ENCODE measurements at regions not wholly inside any gene's neighbourhood (a gene's known extent, or its start where the extent isn't known, plus 50 kb on each side); places are given as distances from the start of the nearest gene placed in this dataset.
A peak's percentile ranks its signal among the peaks of the same experiment; 100 is the strongest.
"Not testable (repeated sequence)": the region's sequence is repeated elsewhere in the genome, so short reads cannot be mapped to it uniquely, and the experiment has no call there.

DNA sequence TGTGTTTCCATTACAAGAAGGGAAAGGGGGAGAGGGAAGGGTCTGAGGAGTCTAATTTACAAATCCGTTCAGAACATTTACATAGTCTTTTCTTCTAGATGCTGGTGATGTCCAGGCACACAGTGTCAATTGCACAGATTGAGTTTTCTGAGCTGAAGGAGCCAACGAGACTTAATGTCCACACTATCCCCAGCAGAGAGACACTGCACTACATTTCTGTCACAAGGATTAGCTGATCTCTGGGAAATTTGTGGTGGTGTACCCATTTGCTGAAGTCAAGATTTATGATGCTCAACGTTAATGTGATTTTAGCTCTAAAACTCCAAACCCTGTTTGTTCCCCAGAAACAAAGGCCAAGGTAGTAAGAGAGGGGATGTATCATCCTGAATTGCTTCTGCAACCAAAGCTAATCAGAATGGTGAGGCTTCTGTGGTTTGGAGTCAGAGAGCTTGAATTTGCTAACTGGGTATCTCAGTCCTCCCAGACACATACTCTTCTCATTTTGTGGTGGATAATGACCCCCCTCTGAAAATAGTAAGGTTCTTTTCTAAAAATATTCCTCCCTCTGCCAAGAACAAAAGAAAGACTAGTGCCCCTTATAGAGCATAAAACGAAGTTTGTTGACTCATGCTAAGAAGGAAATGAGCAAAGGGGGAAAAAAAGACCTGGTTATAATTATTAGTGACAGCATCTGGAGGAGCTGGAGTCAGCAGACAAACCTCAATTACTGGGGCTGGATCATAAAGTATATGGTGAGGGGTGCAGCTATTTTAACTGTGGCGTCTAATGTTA, 416.9 kb downstream of the PSAT1 start:
- H3K4me1 ChIP-seq (ENCODE audit: insufficient read depth, low read length), result peaks cover 17% of the 10 kb centered on the region
- H3K27ac ChIP-seq (ENCODE audit: low read depth, low read length), result peak overlapping the region; percentile 60
- no peaks in the 10 kb centered on the region for H3K36me3 Mint-ChIP-seq (ENCODE audit: low read depth, unreplicated experiment)
- TF ChIP-seq, protein P1, sequence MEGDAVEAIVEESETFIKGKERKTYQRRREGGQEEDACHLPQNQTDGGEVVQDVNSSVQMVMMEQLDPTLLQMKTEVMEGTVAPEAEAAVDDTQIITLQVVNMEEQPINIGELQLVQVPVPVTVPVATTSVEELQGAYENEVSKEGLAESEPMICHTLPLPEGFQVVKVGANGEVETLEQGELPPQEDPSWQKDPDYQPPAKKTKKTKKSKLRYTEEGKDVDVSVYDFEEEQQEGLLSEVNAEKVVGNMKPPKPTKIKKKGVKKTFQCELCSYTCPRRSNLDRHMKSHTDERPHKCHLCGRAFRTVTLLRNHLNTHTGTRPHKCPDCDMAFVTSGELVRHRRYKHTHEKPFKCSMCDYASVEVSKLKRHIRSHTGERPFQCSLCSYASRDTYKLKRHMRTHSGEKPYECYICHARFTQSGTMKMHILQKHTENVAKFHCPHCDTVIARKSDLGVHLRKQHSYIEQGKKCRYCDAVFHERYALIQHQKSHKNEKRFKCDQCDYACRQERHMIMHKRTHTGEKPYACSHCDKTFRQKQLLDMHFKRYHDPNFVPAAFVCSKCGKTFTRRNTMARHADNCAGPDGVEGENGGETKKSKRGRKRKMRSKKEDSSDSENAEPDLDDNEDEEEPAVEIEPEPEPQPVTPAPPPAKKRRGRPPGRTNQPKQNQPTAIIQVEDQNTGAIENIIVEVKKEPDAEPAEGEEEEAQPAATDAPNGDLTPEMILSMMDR (IDR thresholded peaks at IDR 0.05; ENCODE audit: insufficient read depth, low read depth, low read length), result no peak
- TF ChIP-seq EZH2 (IDR thresholded peaks at IDR 0.05; ENCODE audit: insufficient read depth, low read length), result no peak
- H3K36me3 ChIP-seq (ENCODE audit: insufficient read depth, low read length), result no peaks in the 10 kb centered on the region
- DNase-seq (ENCODE audit: low read depth) (peak; percentile 85), FAIRE-seq (peak; percentile 94)
- H3K9me3 Mint-ChIP-seq (ENCODE audit: unreplicated experiment), result no peaks in the 10 kb centered on the region
- H3K27me3 ChIP-seq (ENCODE audit: insufficient read depth, low read length), result no peaks in the 10 kb centered on the region
- H4K20me1 ChIP-seq (ENCODE audit: insufficient read depth, low read length), result no peaks in the 10 kb centered on the region
- no peaks in the 10 kb centered on the region for H3K9me3 ChIP-seq (ENCODE audit: insufficient read depth, low read depth, low read length)
- H3K4me1 Mint-ChIP-seq (ENCODE audit: low read depth, unreplicated experiment), result peaks cover 16% of the 10 kb centered on the region
- no peak overlapping the region for H3K4me3 Mint-ChIP-seq (ENCODE audit: unreplicated experiment)
- H2AFZ ChIP-seq (ENCODE audit: low read depth, low read length), result peak overlapping the region; percentile 4
- peak overlapping the region; percentile 16 for H3K9ac ChIP-seq (ENCODE audit: low read length)
- peak overlapping the region; percentile 67 for H3K27ac Mint-ChIP-seq (ENCODE audit: unreplicated experiment)
- no peak overlapping the region for H3K4me3 ChIP-seq (ENCODE audit: insufficient read depth, low read depth, low read length)
- no peaks in the 10 kb centered on the region for H3K27me3 Mint-ChIP-seq (ENCODE audit: low read depth, unreplicated experiment)
- no peaks in the 10 kb centered on the region for H3K79me2 ChIP-seq (ENCODE audit: insufficient read depth, low read length)
- H3K4me2 ChIP-seq (ENCODE audit: low read length), result peak overlapping the region; percentile 57

DNA sequence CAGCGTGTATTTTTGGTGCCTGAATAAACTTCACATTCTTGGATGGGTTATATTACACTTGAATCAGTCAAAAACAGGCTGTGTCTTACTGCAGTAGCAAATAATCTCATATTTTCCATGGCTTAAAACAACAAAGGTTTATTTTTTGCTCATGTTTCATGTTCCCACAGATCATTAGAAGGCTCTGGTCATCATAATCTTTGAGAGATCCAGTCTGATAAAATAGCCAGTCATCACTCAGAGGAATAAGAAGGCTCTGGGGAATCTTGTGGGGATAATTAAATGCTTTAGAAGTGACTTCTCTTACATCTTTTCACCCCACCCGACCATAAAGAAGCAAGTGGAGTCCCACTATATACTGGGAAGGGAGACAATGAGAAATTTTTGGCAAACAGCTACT, 417.7 kb downstream of the PSAT1 start:
- H3K4me3 ChIP-seq (ENCODE audit: insufficient read depth, low read depth, low read length), result no peak overlapping the region
- H2AFZ ChIP-seq (ENCODE audit: low read depth, low read length), result no peak overlapping the region
- Mint-ChIP-seq H3K27ac (ENCODE audit: unreplicated experiment) (peak overlapping the region; percentile 14), H3K36me3 (ENCODE audit: low read depth, unreplicated experiment) (no peaks in the 10 kb centered on the region), H3K4me1 (ENCODE audit: low read depth, unreplicated experiment) (peaks cover 16% of the 10 kb centered on the region), H3K27me3 (ENCODE audit: low read depth, unreplicated experiment) (no peaks in the 10 kb centered on the region), H3K4me3 (ENCODE audit: unreplicated experiment) (no peak overlapping the region), H3K9me3 (ENCODE audit: unreplicated experiment) (no peaks in the 10 kb centered on the region)
- no peaks in the 10 kb centered on the region for H3K79me2 ChIP-seq (ENCODE audit: insufficient read depth, low read length)
- no peak for TF ChIP-seq EZH2 (IDR thresholded peaks at IDR 0.05; ENCODE audit: insufficient read depth, low read length)
- TF ChIP-seq, protein P1 (IDR thresholded peaks at IDR 0.05; ENCODE audit: insufficient read depth, low read depth, low read length), result no peak
- H3K27ac ChIP-seq (ENCODE audit: low read depth, low read length), result peak overlapping the region; percentile 60
- H3K9ac ChIP-seq (ENCODE audit: low read length), result peak overlapping the region; percentile 16
- H3K4me1 ChIP-seq (ENCODE audit: insufficient read depth, low read length), result peaks cover 17% of the 10 kb centered on the region
- H3K9me3 ChIP-seq (ENCODE audit: insufficient read depth, low read depth, low read length), result no peaks in the 10 kb centered on the region
- DNase-seq (ENCODE audit: low read depth) (peak; percentile 56), FAIRE-seq (peak; percentile 83)
- H3K4me2 ChIP-seq (ENCODE audit: low read length), result peak overlapping the region; percentile 57
- H3K36me3 ChIP-seq (ENCODE audit: insufficient read depth, low read length), result no peaks in the 10 kb centered on the region
- H4K20me1 ChIP-seq (ENCODE audit: insufficient read depth, low read length), result no peaks in the 10 kb centered on the region
- no peaks in the 10 kb centered on the region for H3K27me3 ChIP-seq (ENCODE audit: insufficient read depth, low read length)

DNA sequence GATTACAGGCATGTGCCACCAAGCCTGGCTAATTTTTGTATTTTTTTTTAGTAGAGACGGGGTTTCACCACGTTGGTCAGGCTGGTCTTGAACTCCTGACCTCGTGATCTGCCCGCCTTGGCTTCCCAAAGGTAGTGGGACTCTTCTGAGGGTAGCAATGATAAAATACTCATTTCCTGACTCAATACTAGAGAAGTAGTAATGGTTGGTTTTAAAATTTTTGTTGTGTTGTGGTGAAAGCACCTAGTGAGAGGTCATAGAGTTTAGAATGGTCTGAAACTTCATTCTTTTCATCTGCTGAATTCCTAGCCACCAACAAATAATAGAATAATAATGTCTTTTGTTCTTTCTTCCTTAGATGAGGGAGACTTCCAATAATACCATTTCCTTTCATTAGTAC, 422.1 kb downstream of the PSAT1 start:
- DNase-seq (ENCODE audit: low read depth); H4K20me1 ChIP-seq (ENCODE audit: insufficient read depth, low read length); FAIRE-seq; H3K27me3 ChIP-seq (ENCODE audit: insufficient read depth, low read length); H3K9ac ChIP-seq (ENCODE audit: low read length); H3K9me3 Mint-ChIP-seq (ENCODE audit: unreplicated experiment); H3K36me3 ChIP-seq (ENCODE audit: insufficient read depth, low read length); H3K79me2 ChIP-seq (ENCODE audit: insufficient read depth, low read length); H3K36me3 Mint-ChIP-seq (ENCODE audit: low read depth, unreplicated experiment); H3K27me3 Mint-ChIP-seq (ENCODE audit: low read depth, unreplicated experiment); H2AFZ ChIP-seq (ENCODE audit: low read depth, low read length); H3K4me3 Mint-ChIP-seq (ENCODE audit: unreplicated experiment); H3K9me3 ChIP-seq (ENCODE audit: insufficient read depth, low read depth, low read length); H3K4me2 ChIP-seq (ENCODE audit: low read length); H3K27ac Mint-ChIP-seq (ENCODE audit: unreplicated experiment); H3K4me3 ChIP-seq (ENCODE audit: insufficient read depth, low read depth, low read length); H3K27ac ChIP-seq (ENCODE audit: low read depth, low read length): not testable (repeated sequence)
- peaks cover 11% of the 10 kb centered on the region for H3K4me1 Mint-ChIP-seq (ENCODE audit: low read depth, unreplicated experiment)
- H3K4me1 ChIP-seq (ENCODE audit: insufficient read depth, low read length), result peaks cover 11% of the 10 kb centered on the region

Data from astrocyte (in vitro differentiated cells and primary cell).